ENCODE measurements at regions not wholly inside any gene's neighbourhood (a gene's known extent, or its start where the extent isn't known, plus 50 kb on each side); places are given as distances from the start of the nearest gene placed in this dataset.

- in situ Hi-C loops (cut with MboI; ENCODE audit: low sequenced_read_pairs) (no loop called here), intact Hi-C loops (cut with micrococcal nuclease) (no loop called here), dilution Hi-C loops (cut with HindIII; ENCODE audit: low sequenced_read_pairs, unreplicated experiment) (no loop called here)
- POLR2A ChIA-PET (ENCODE audit: unreplicated experiment) = no interaction called here
- H2BK5ac ChIP-seq (ENCODE audit: low read depth, low read length, poor library complexity, severe bottlenecking) = no peak overlapping the region
- no peak overlapping the region for H4K8ac ChIP-seq (ENCODE audit: low read depth in 2 of 2, low read length in 2 of 2)
- H4K5ac ChIP-seq (ENCODE audit: low read depth, low read length) = no peak overlapping the region
- H2AK5ac ChIP-seq (ENCODE audit: low read depth, low read length) = no peak overlapping the region
- no peak overlapping the region for H3K18ac ChIP-seq (ENCODE audit: low read depth, low read length)
- TF ChIP-seq RAD21 (IDR thresholded peaks at IDR 0.05; ENCODE audit: low read length) (no peak), RCOR1 (IDR thresholded peaks at IDR 0.05; ENCODE audit: insufficient replicate concordance, low read length) (no peak), NFE2L2 (IDR thresholded peaks at IDR 0.05; ENCODE audit: low read depth, low read length) (no peak), CEBPB (IDR thresholded peaks at IDR 0.05; ENCODE audit: low read depth, low read length) (no peak), RFX5 (IDR thresholded peaks at IDR 0.05; ENCODE audit: low read depth, low read length) (no peak), CTCF (conservative IDR thresholded peaks at IDR 0.05; ENCODE audit: low read depth, low read length) (no peak), MAZ (IDR thresholded peaks at IDR 0.05; ENCODE audit: borderline replicate concordance, low read depth, low read length) (no peak), ELK1 (IDR thresholded peaks at IDR 0.05; ENCODE audit: borderline replicate concordance, low read depth, low read length) (no peak), USF2 (IDR thresholded peaks at IDR 0.05; ENCODE audit: low read depth, low read length) (no peak), FOS (IDR thresholded peaks at IDR 0.05; ENCODE audit: low read depth, low read length) (no peak), MXI1 (IDR thresholded peaks at IDR 0.05; ENCODE audit: borderline replicate concordance, low read depth, low read length) (no peak), BHLHE40 (IDR thresholded peaks at IDR 0.05; ENCODE audit: low read depth, low read length) (no peak)
- H3K23ac ChIP-seq (ENCODE audit: low read depth, low read length) = no peak overlapping the region
- no peaks in the 10 kb centered on the region for H3K9me1 ChIP-seq (ENCODE audit: insufficient read depth, low read length)
- H2BK20ac ChIP-seq (ENCODE audit: low read depth, low read length) = no peak overlapping the region
- BruUV-seq (replicated peaks) = no TSS peak
- no peak overlapping the region for H3K4me3 ChIP-seq (ENCODE audit: insufficient read depth, low read depth, low read length)
- no peak overlapping the region for H3K4me2 ChIP-seq (ENCODE audit: low read depth, low read length)
- H3K27me3 ChIP-seq (ENCODE audit: control insufficient read depth, insufficient read depth, low read length) = peaks cover 15% of the 10 kb centered on the region
- DNase-seq (no peak), ATAC-seq (ENCODE audit: low read depth) (no peak)
- H2BK120ac ChIP-seq (ENCODE audit: low read depth, low read length) = no peak overlapping the region
- no peaks in the 10 kb centered on the region for H4K20me1 ChIP-seq (ENCODE audit: insufficient read depth, low read length)
- no peaks in the 10 kb centered on the region for H3K79me1 ChIP-seq (ENCODE audit: low read depth in 1 of 2, low read length in 2 of 2)
- H3K36me3 ChIP-seq (ENCODE audit: control insufficient read depth, insufficient read depth, low read length) = no peaks in the 10 kb centered on the region
- H2AK9ac ChIP-seq (replicated peaks; ENCODE audit: low read depth, low read length, poor library complexity) = no peak overlapping the region
- H3K27ac ChIP-seq (ENCODE audit: insufficient read depth, low read length) = no peak overlapping the region
- CTCF ChIA-PET = no interaction called here
- H3K4me1 ChIP-seq (ENCODE audit: control insufficient read depth, insufficient read depth, low read length) = no peaks in the 10 kb centered on the region
- no peak overlapping the region for H4K91ac ChIP-seq (ENCODE audit: insufficient read depth, low read depth, low read length)
- WGBS, 2 experiments (ENCODE audit: extremely low coverage in 2 of 2, insufficient read length in 1 of 2) = 89% methylated on average over 3 of the region's 15 CpGs; no CpG with 5 or more reads in 1 of the 2 experiments
- H2BK15ac ChIP-seq (ENCODE audit: low read depth, low read length) = no peak overlapping the region
- no peak overlapping the region for H3K9ac ChIP-seq (ENCODE audit: low read depth, low read length)
- no peak overlapping the region for H2AFZ ChIP-seq (replicated peaks; ENCODE audit: low read length, poor library complexity)
- H3K9me3 ChIP-seq (ENCODE audit: control insufficient read depth, insufficient read depth, low read length) = 0 out of 2 replicates have a peak, but pooled peaks cover 2% of the 10 kb centered on the region
- no peak overlapping the region for H3K4ac ChIP-seq (ENCODE audit: low read depth, low read length)
- no peak overlapping the region for H3K56ac ChIP-seq (ENCODE audit: extremely low read depth, insufficient read depth, low read length)
- H3K14ac ChIP-seq (replicated peaks; ENCODE audit: low read depth, low read length) = no peak overlapping the region
Measured at GRCh38 chr3:13260259-13261103, 159.6 kb downstream of the NUP210 start.
